H9 (cell line): ENCODE measurements at regions not wholly inside any gene's neighbourhood (a gene's known extent, or its start where the extent isn't known, plus 50 kb on each side); places are given as distances from the start of the nearest gene placed in this dataset.

ENCODE experiments used
- DNase-seq: peaks from one replicate; pipeline ENCODE4 v3.0.0-alpha.2; 2017
- H2AFZ ChIP-seq: one replicate; pipeline ENCODE4 v1.6.1; 2013; ENCODE audit warnings: mild to moderate bottlenecking, low read length, control low read depth, moderate library complexity
- H2AK5ac ChIP-seq: 2 replicates; pipeline ENCODE4 v1.6.1; 2013; ENCODE audit warnings: low read length, control low read depth, mixed read lengths; ENCODE audit not compliant: insufficient read length
- H2BK120ac ChIP-seq: one replicate; pipeline ENCODE4 v1.6.1; 2013; ENCODE audit warnings: low read depth, mild to moderate bottlenecking, low read length, control low read depth, inconsistent platforms; ENCODE audit not compliant: poor library complexity, severe bottlenecking
- H2BK12ac ChIP-seq: 2 replicates; pipeline ENCODE4 v1.6.1; 2013; ENCODE audit warnings: low read length, control low read depth, mixed read lengths, low read depth; ENCODE audit not compliant: insufficient read length
- H2BK15ac ChIP-seq: 2 replicates; pipeline ENCODE4 v1.6.1; 2013; ENCODE audit warnings: low read depth, low read length, control low read depth
- H2BK20ac ChIP-seq: one replicate; pipeline ENCODE4 v1.6.1; 2013; ENCODE audit warnings: low read depth, mild to moderate bottlenecking, low read length, control low read depth, inconsistent platforms; ENCODE audit not compliant: poor library complexity, severe bottlenecking
- H2BK5ac ChIP-seq: 2 replicates; pipeline ENCODE4 v1.6.1; 2013; ENCODE audit warnings: low read length, control low read depth, mixed read lengths; ENCODE audit not compliant: insufficient read length
- H3K14ac ChIP-seq: 2 replicates; pipeline ENCODE4 v1.6.1; 2013; ENCODE audit warnings: low read length, control low read depth; ENCODE audit not compliant: insufficient read depth
- H3K18ac ChIP-seq: 2 replicates; pipeline ENCODE4 v1.6.1; 2013; ENCODE audit warnings: low read depth, mild to moderate bottlenecking, mixed read lengths, low read length, control low read depth; ENCODE audit not compliant: insufficient read length
- H3K23ac ChIP-seq: 2 replicates; pipeline ENCODE4 v1.6.1; 2013; ENCODE audit warnings: low read length, control low read depth, mixed read lengths, low read depth; ENCODE audit not compliant: insufficient read length
- H3K23me2 ChIP-seq: 2 replicates; pipeline ENCODE4 v1.6.1; 2013; ENCODE audit warnings: low read depth, mild to moderate bottlenecking, mixed read lengths, low read length, control low read depth; ENCODE audit not compliant: insufficient read length, poor library complexity, severe bottlenecking
- H3K27ac ChIP-seq: 2 replicates; pipeline ENCODE4 v1.5.1; 2013; ENCODE audit warnings: low read length, control low read depth, mixed read lengths, low read depth; ENCODE audit not compliant: insufficient read length
- H3K27me3 ChIP-seq: 2 replicates; pipeline ENCODE4 v1.6.1; 2013; ENCODE audit warnings: low read length, control low read depth, inconsistent platforms; ENCODE audit not compliant: insufficient read depth
- H3K4ac ChIP-seq: 2 replicates; pipeline ENCODE4 v1.6.1; 2013; ENCODE audit warnings: low read depth, mild to moderate bottlenecking, control low read depth, inconsistent platforms, low read length, moderate library complexity
- H3K4me1 ChIP-seq: 2 replicates; pipeline ENCODE4 v1.6.1; 2013; ENCODE audit warnings: low read length, control low read depth, inconsistent platforms; ENCODE audit not compliant: insufficient read depth
- H3K4me2 ChIP-seq: 2 replicates; pipeline ENCODE4 v1.6.1; 2013; ENCODE audit warnings: low read length, control low read depth, mixed read lengths; ENCODE audit not compliant: insufficient read length, insufficient read depth
- H3K56ac ChIP-seq: 2 replicates; pipeline ENCODE4 v1.6.1; 2013; ENCODE audit warnings: low read depth, mild to moderate bottlenecking, mixed read lengths, low read length, control low read depth; ENCODE audit not compliant: insufficient read length
- H3K79me1 ChIP-seq: 2 replicates; pipeline ENCODE4 v1.6.1; 2013; ENCODE audit warnings: low read depth, mild to moderate bottlenecking, moderate library complexity, low read length, control low read depth, inconsistent platforms; ENCODE audit not compliant: insufficient read depth, poor library complexity, severe bottlenecking
- H3K79me2 ChIP-seq: 2 replicates; pipeline ENCODE4 v1.6.1; 2013; ENCODE audit warnings: low read length, control low read depth, inconsistent platforms; ENCODE audit not compliant: insufficient read depth
- H3K9ac ChIP-seq: 2 replicates; pipeline ENCODE4 v1.6.1; 2013; ENCODE audit warnings: low read length, control low read depth, mixed read lengths; ENCODE audit not compliant: insufficient read length; ENCODE audit errors: extremely low read depth
- H3K9me3 ChIP-seq: one replicate; pipeline ENCODE4 v1.6.1; 2013; ENCODE audit warnings: low read depth, low read length, inconsistent platforms; ENCODE audit not compliant: control insufficient read depth
- H3T11ph ChIP-seq: one replicate; pipeline ENCODE4 v1.6.1; 2013; ENCODE audit warnings: mild to moderate bottlenecking, low read length, control low read depth, inconsistent platforms
- H4K20me1 ChIP-seq: one replicate; pipeline ENCODE4 v1.6.1; 2013; ENCODE audit not compliant: control insufficient read depth, insufficient read length, insufficient read depth
- H4K5ac ChIP-seq: 2 replicates; pipeline ENCODE4 v1.6.1; 2013; ENCODE audit warnings: low read depth, mild to moderate bottlenecking, mixed read lengths, low read length, control low read depth; ENCODE audit not compliant: insufficient read length
- H4K8ac ChIP-seq: replicated peaks from 2 replicates; pipeline ENCODE4 v1.6.1; 2013; ENCODE audit warnings: low read length, control low read depth, mixed read lengths, low read depth; ENCODE audit not compliant: insufficient read length
- H4K91ac ChIP-seq: 2 replicates; pipeline ENCODE4 v1.6.1; 2013; ENCODE audit warnings: low read depth, mild to moderate bottlenecking, moderate library complexity, mixed read lengths, low read length, control low read depth; ENCODE audit not compliant: insufficient read length
- H3K27ac Mint-ChIP-seq, 3 experiments: 2 replicates in 2 of 3; 3 replicates in 1 of 3; pipeline ENCODE4 v1.8.0; 2020 to 2021; ENCODE audit warnings: mixed read lengths in 3 of 3, mild to moderate bottlenecking in 1 of 3, moderate library complexity in 1 of 3
- H3K27me3 Mint-ChIP-seq: 2 replicates; pipeline ENCODE4 v1.8.0; 2021; ENCODE audit warnings: low read depth, mild to moderate bottlenecking, moderate library complexity, mixed read lengths
- H3K36me3 Mint-ChIP-seq, 3 experiments: 2 replicates in 2 of 3; 3 replicates in 1 of 3; pipeline ENCODE4 v1.8.0; 2020 to 2021; ENCODE audit warnings: low read depth in 3 of 3, mixed read lengths in 3 of 3; ENCODE audit not compliant: insufficient read depth in 1 of 3
- H3K4me1 Mint-ChIP-seq, 2 experiments: 2 replicates each; pipeline ENCODE4 v1.8.0; 2020; ENCODE audit warnings: mixed read lengths in 2 of 2
- H3K4me3 Mint-ChIP-seq, 2 experiments: 2 replicates in 1 of 2; 3 replicates in 1 of 2; pipeline ENCODE4 v1.8.0; 2020 to 2021; ENCODE audit warnings: mild to moderate bottlenecking in 2 of 2, mixed read lengths in 2 of 2, moderate library complexity in 1 of 2
- H3K9me3 Mint-ChIP-seq, 2 experiments: 2 replicates in 1 of 2; 3 replicates in 1 of 2; pipeline ENCODE4 v1.8.0; 2020; ENCODE audit warnings: mild to moderate bottlenecking in 2 of 2, mixed read lengths in 2 of 2, moderate library complexity in 1 of 2
- CTCF ChIP-seq: fragments of 200-600 bp; sonication (generic); conservative IDR thresholded peaks from 3 replicates; pipeline ENCODE4 v1.8.0; 2021; ENCODE audit warnings: antibody characterized with exemption, mild to moderate bottlenecking
- WGBS: extraction: QIAGEN DNeasy Blood & Tissue Kit; methylation state at CpG from one replicate; pipeline ENCODE4 v1.1.7; 2013; ENCODE audit warnings: missing lambda C conversion rate, low lambda C conversion rate, mixed read lengths; ENCODE audit not compliant: insufficient read length; ENCODE audit errors: extremely low coverage; 5-methylcytosine and 5-hydroxymethylcytosine counted together

GRCh38 chr13:90889906-90890834, 457.3 kb upstream of the MIR17HG start:
- Histone ChIP-seq H4K8ac (no peak overlapping the region), H3K4me1 (no peaks in the 10 kb centered on the region), H2BK15ac (no peak overlapping the region), H3K18ac (no peak overlapping the region), H3K23me2 (no peaks in the 10 kb centered on the region), H3K79me1 (no peaks in the 10 kb centered on the region), H3K9ac (no peak overlapping the region), H3K23ac (no peak overlapping the region), H2AFZ (no peak overlapping the region), H3K79me2 (no peaks in the 10 kb centered on the region), H3K4ac (no peak overlapping the region), H3K56ac (no peak overlapping the region), H2BK120ac (no peak overlapping the region), H3T11ph (no peak overlapping the region), H3K4me2 (no peak overlapping the region), H4K91ac (no peak overlapping the region), H3K27ac (no peak overlapping the region), H2AK5ac (no peak overlapping the region), H2BK5ac (no peak overlapping the region), H3K9me3 (no peaks in the 10 kb centered on the region), H2BK20ac (no peak overlapping the region), H2BK12ac (no peak overlapping the region), H3K14ac (no peak overlapping the region), H3K27me3 (no peaks in the 10 kb centered on the region), H4K5ac (no peak overlapping the region), H4K20me1 (no peaks in the 10 kb centered on the region)
- no peak overlapping the region for H3K27ac Mint-ChIP-seq
- no peaks in the 10 kb centered on the region for H3K36me3 Mint-ChIP-seq
- no peaks in the 10 kb centered on the region for H3K27me3 Mint-ChIP-seq
- TF ChIP-seq CTCF: no peak
- no peaks in the 10 kb centered on the region for H3K4me1 Mint-ChIP-seq
- H3K9me3 Mint-ChIP-seq: no peaks in the 10 kb centered on the region
- no peak overlapping the region for H3K4me3 Mint-ChIP-seq
- no peak for DNase-seq
- no CpG with 5 or more reads among the region's 4 CpGs for WGBS
